GM12878 (cell line): ENCODE measurements at regions not wholly inside any gene's neighbourhood (a gene's known extent, or its start where the extent isn't known, plus 50 kb on each side); places are given as distances from the start of the nearest gene placed in this dataset.

ENCODE experiments used
- ATF3 ChIP-seq: IDR thresholded peaks from 2 replicates; pipeline ENCODE4 v1.6.1; 2011; ENCODE audit warnings: low read depth, mild to moderate bottlenecking, low read length, moderate library complexity, borderline replicate concordance; ENCODE audit errors: extremely low read depth
- CBX5 ChIP-seq: sonication (generic); IDR thresholded peaks from 2 replicates; pipeline ENCODE4 v1.6.1; 2016; ENCODE audit warnings: low read depth, moderate library complexity, mild to moderate bottlenecking, inconsistent platforms
- CREB1 ChIP-seq: IDR thresholded peaks from 2 replicates; pipeline ENCODE4 v1.6.1; 2012; ENCODE audit warnings: low read depth, mild to moderate bottlenecking, inconsistent platforms
- CTCF ChIP-seq, 3 experiments: IDR thresholded peaks in 2 of 3; conservative IDR thresholded peaks in 1 of 3; 2 replicates each; pipeline ENCODE4 v1.5.1; 2011; ENCODE audit warnings: low read depth in 3 of 3, low read length in 3 of 3, mild to moderate bottlenecking in 3 of 3, control low read depth in 2 of 3, moderate library complexity in 2 of 3, inconsistent platforms in 1 of 3, mixed read lengths in 1 of 3; ENCODE audit not compliant: control insufficient read depth in 2 of 3, insufficient read depth in 1 of 3; ENCODE audit errors: extremely low read depth in 1 of 3
- FOXM1 ChIP-seq: IDR thresholded peaks from 2 replicates; pipeline ENCODE4 v1.6.1; 2012; ENCODE audit warnings: low read depth, mild to moderate bottlenecking, inconsistent platforms, low read length, moderate library complexity
- KAT2A ChIP-seq: conservative IDR thresholded peaks from 2 replicates; pipeline ENCODE4 v1.6.1; 2011; ENCODE audit warnings: low read depth, low read length; ENCODE audit not compliant: control insufficient read depth
- TARDBP ChIP-seq: IDR thresholded peaks from 2 replicates; pipeline ENCODE4 v1.6.1; 2016; ENCODE audit warnings: borderline replicate concordance
- YBX1 ChIP-seq: fragments of 450-650 bp; IDR thresholded peaks from 2 replicates; pipeline ENCODE4 v1.6.1; 2016; ENCODE audit warnings: antibody characterized with exemption

GRCh38 chr21:32888971-32889370 is 117.4 kb upstream of the PAXBP1 start:
- TF ChIP-seq CTCF (IDR thresholded peaks at IDR 0.05 in 2 of 3, conservative IDR thresholded peaks at IDR 0.05 in 1 of 3; ENCODE audit: control insufficient read depth in 2 of 3, extremely low read depth in 1 of 3, insufficient read depth in 1 of 3, low read depth in 3 of 3, low read length in 3 of 3), result no peak
- TF ChIP-seq FOXM1, result no peak
- no peak for TF ChIP-seq KAT2A
- TF ChIP-seq CREB1, result no peak
- no peak for TF ChIP-seq CBX5
- TF ChIP-seq ATF3, result no peak
- TF ChIP-seq YBX1, result no peak
- TF ChIP-seq TARDBP, result no peak
